ENCODE measurements at regions not wholly inside any gene's neighbourhood (a gene's known extent, or its start where the extent isn't known, plus 50 kb on each side); places are given as distances from the start of the nearest gene placed in this dataset.

- TF ChIP-seq CTCF (IDR thresholded peaks at IDR 0.05), result no peak
- no peak for TF ChIP-seq POLR2A (IDR thresholded peaks at IDR 0.05)
- TF ChIP-seq POLR2AphosphoS5 (IDR thresholded peaks at IDR 0.05), result no peak
- TF ChIP-seq EP300 (IDR thresholded peaks at IDR 0.05), result no peak
Observed at GRCh38 chr16:80231888-80232287, 308.9 kb upstream of the DYNLRB2 start.
